Endodermal cell (in vitro differentiated cells): ENCODE measurements at regions not wholly inside any gene's neighbourhood (a gene's known extent, or its start where the extent isn't known, plus 50 kb on each side); places are given as distances from the start of the nearest gene placed in this dataset.

Experiments used
- DNase-seq: peaks from one replicate; pipeline ENCODE4 v3.0.0-alpha.2; 2017
- H3K27ac ChIP-seq: 2 replicates; pipeline ENCODE4 v1.5.1; 2013; ENCODE audit warnings: mild to moderate bottlenecking, low read depth, low read length, moderate library complexity
- H3K27me3 ChIP-seq: 2 replicates; pipeline ENCODE4 v1.6.1; 2013; ENCODE audit warnings: mild to moderate bottlenecking, low read length, moderate library complexity; ENCODE audit not compliant: insufficient read depth, control insufficient read depth, poor library complexity, severe bottlenecking
- H3K36me3 ChIP-seq: 2 replicates; pipeline ENCODE4 v1.7.0; 2013; ENCODE audit warnings: mild to moderate bottlenecking, low read length, moderate library complexity; ENCODE audit not compliant: control insufficient read depth, insufficient read depth
- H3K4me1 ChIP-seq: one replicate; pipeline ENCODE4 v1.7.0; 2013; ENCODE audit warnings: low read length; ENCODE audit not compliant: control insufficient read depth, insufficient read depth
- H3K4me3 ChIP-seq: 2 replicates; pipeline ENCODE4 v1.5.1; 2013; ENCODE audit warnings: mild to moderate bottlenecking, low read length, moderate library complexity
- H3K9ac ChIP-seq: 2 replicates; pipeline ENCODE4 v1.6.1; 2013; ENCODE audit warnings: mild to moderate bottlenecking, low read length, moderate library complexity; ENCODE audit not compliant: poor library complexity, severe bottlenecking; ENCODE audit errors: extremely low read depth
- H3K9me3 ChIP-seq: 2 replicates; pipeline ENCODE4 v1.6.1; 2013; ENCODE audit warnings: mild to moderate bottlenecking, low read length, moderate library complexity; ENCODE audit not compliant: control insufficient read depth
- H3K27ac Mint-ChIP-seq: 2 replicates; pipeline ENCODE4 v1.8.0; 2020; ENCODE audit warnings: mixed read lengths
- H3K27me3 Mint-ChIP-seq: 2 replicates; pipeline ENCODE4 v1.8.0; 2021; ENCODE audit warnings: mild to moderate bottlenecking, mixed read lengths; ENCODE audit not compliant: insufficient read depth
- H3K36me3 Mint-ChIP-seq: 2 replicates; pipeline ENCODE4 v1.8.0; 2020; ENCODE audit warnings: low read depth, mixed read lengths
- H3K4me1 Mint-ChIP-seq: 2 replicates; pipeline ENCODE4 v1.8.0; 2020; ENCODE audit warnings: mixed read lengths
- H3K4me3 Mint-ChIP-seq: 2 replicates; pipeline ENCODE4 v1.8.0; 2020; ENCODE audit warnings: mild to moderate bottlenecking, moderate library complexity, mixed read lengths
- H3K9me3 Mint-ChIP-seq: 2 replicates; pipeline ENCODE4 v1.8.0; 2020; ENCODE audit warnings: mild to moderate bottlenecking, mixed read lengths
- WGBS, 2 experiments: methylation state at CpG; one replicate each; pipeline versions ENCODE4 v1.1.5 to v1.1.7; 2013; ENCODE audit warnings: missing lambda C conversion rate in 2 of 2, mixed read lengths in 1 of 2; ENCODE audit not compliant: insufficient coverage in 1 of 2, insufficient read length in 1 of 2; 5-methylcytosine and 5-hydroxymethylcytosine counted together
- TF ChIP-seq, protein P1 (sequence below): fragments of 200-600 bp; sonication (generic); conservative IDR thresholded peaks from 2 replicates; pipeline ENCODE4 v1.5.0; 2021; ENCODE audit warnings: antibody characterized with exemption, mild to moderate bottlenecking

DNA sequence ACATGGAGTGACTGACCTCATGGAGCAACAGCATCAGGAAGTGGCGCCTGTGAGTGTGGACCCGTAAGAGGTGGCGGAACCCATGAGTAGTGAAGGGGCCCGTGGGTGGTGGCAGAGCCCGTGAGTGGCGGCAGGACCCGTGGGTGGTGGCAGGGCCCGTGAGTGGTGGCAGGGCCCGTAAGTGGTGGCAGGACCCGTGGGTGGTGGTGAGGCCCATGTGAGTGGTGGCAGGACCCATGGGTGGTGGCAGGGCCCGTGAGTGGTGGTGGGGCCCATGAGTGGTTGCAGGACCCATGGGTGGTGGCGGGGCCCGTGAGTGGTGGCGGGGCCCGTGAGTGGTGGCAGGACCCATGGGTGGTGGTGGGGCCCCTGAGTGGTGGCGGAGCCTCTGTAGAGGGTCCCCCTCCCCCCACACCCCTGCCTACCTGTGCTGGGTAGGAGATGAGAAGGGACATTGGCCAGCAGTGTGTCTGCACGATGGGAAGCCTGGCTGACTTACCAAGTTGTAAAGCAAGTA is 407.7 kb upstream of the SALL3 start:
- Histone ChIP-seq H3K27me3 (no peaks in the 10 kb centered on the region), H3K4me3 (no peak overlapping the region), H3K36me3 (no peaks in the 10 kb centered on the region), H3K27ac (no peak overlapping the region), H3K4me1 (no peaks in the 10 kb centered on the region), H3K9ac (no peak overlapping the region), H3K9me3 (peaks cover 19% of the 10 kb centered on the region)
- H3K4me1 Mint-ChIP-seq, result no peaks in the 10 kb centered on the region
- H3K27me3 Mint-ChIP-seq, result no peaks in the 10 kb centered on the region
- no peak for DNase-seq
- H3K36me3 Mint-ChIP-seq, result peaks cover 3% of the 10 kb centered on the region
- H3K4me3 Mint-ChIP-seq, result no peak overlapping the region
- peaks cover 44% of the 10 kb centered on the region for H3K9me3 Mint-ChIP-seq
- TF ChIP-seq, protein P1, sequence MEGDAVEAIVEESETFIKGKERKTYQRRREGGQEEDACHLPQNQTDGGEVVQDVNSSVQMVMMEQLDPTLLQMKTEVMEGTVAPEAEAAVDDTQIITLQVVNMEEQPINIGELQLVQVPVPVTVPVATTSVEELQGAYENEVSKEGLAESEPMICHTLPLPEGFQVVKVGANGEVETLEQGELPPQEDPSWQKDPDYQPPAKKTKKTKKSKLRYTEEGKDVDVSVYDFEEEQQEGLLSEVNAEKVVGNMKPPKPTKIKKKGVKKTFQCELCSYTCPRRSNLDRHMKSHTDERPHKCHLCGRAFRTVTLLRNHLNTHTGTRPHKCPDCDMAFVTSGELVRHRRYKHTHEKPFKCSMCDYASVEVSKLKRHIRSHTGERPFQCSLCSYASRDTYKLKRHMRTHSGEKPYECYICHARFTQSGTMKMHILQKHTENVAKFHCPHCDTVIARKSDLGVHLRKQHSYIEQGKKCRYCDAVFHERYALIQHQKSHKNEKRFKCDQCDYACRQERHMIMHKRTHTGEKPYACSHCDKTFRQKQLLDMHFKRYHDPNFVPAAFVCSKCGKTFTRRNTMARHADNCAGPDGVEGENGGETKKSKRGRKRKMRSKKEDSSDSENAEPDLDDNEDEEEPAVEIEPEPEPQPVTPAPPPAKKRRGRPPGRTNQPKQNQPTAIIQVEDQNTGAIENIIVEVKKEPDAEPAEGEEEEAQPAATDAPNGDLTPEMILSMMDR, result no peak
- no peak overlapping the region for H3K27ac Mint-ChIP-seq
- WGBS, 2 experiments, result 86 to 87% methylated on average over 9 to 14 of the region's 17 CpGs

DNA sequence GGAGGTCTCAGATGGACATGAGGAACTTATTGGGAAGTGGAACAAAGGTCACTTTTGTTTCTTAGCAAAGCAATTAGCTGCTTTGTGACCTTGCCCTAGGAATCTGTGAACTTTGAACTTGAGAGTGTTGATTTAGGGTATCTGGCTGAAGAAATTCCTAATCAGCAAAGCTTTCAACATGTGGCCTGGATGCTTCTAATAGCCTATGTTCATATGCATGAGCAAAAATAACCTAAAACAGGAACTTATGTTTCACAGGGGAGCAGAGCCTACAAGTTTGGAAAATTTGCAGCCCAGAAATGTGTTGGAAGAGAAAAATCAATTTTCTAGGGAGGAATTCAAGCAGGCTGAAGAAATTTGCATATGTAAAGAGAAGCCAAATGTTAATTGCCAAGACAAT is 405.8 kb upstream of the SALL3 start:
- TF ChIP-seq, protein P1, result no peak
- Mint-ChIP-seq H3K4me1 (no peaks in the 10 kb centered on the region), H3K9me3 (peaks cover 44% of the 10 kb centered on the region), H3K36me3 (peaks cover 3% of the 10 kb centered on the region), H3K27ac (no peak overlapping the region), H3K4me3 (no peak overlapping the region), H3K27me3 (no peaks in the 10 kb centered on the region)
- DNase-seq, result no peak
- no peaks in the 10 kb centered on the region for H3K36me3 ChIP-seq
- no peak overlapping the region for H3K9ac ChIP-seq
- peaks cover 19% of the 10 kb centered on the region for H3K9me3 ChIP-seq
- no peak overlapping the region for H3K4me3 ChIP-seq
- no peaks in the 10 kb centered on the region for H3K27me3 ChIP-seq
- H3K27ac ChIP-seq, result no peak overlapping the region
- H3K4me1 ChIP-seq, result no peaks in the 10 kb centered on the region

DNA sequence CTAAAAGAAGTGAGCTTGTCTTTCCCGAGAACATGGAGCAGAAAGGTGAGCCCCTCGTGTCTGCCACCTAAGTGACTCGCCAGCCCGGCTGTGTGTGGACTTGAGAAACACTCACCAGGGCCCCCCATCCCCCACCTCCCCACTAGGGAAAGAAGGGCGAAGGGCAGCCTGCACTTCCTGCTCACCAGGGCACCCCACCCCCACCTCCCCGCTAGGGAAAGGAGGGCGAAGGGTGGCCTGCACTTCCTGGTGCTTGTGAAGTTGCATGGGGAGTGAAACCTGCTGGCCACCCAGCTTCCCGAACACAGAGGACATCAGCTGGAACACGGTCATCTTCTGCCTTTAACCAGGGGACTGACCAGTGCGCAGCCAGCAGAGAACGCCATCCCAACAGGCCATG is 402.7 kb upstream of the SALL3 start:
- peaks cover 3% of the 10 kb centered on the region for H3K36me3 Mint-ChIP-seq
- TF ChIP-seq, protein P1, result no peak
- Histone ChIP-seq H3K27me3 (no peaks in the 10 kb centered on the region), H3K4me3 (no peak overlapping the region), H3K9me3 (peaks cover 19% of the 10 kb centered on the region), H3K9ac (no peak overlapping the region), H3K36me3 (no peaks in the 10 kb centered on the region), H3K27ac (no peak overlapping the region), H3K4me1 (no peaks in the 10 kb centered on the region)
- no peak overlapping the region for H3K4me3 Mint-ChIP-seq
- H3K27ac Mint-ChIP-seq, result no peak overlapping the region
- H3K9me3 Mint-ChIP-seq, result peaks cover 31% of the 10 kb centered on the region
- 91 to 94% methylated on average over 4 to 10 of the region's 11 CpGs for WGBS, 2 experiments
- peaks cover 2% of the 10 kb centered on the region for H3K27me3 Mint-ChIP-seq
- no peaks in the 10 kb centered on the region for H3K4me1 Mint-ChIP-seq
- DNase-seq, result no peak
